ENCODE measurements at regions not wholly inside any gene's neighbourhood (a gene's known extent, or its start where the extent isn't known, plus 50 kb on each side); places are given as distances from the start of the nearest gene placed in this dataset.

DNA sequence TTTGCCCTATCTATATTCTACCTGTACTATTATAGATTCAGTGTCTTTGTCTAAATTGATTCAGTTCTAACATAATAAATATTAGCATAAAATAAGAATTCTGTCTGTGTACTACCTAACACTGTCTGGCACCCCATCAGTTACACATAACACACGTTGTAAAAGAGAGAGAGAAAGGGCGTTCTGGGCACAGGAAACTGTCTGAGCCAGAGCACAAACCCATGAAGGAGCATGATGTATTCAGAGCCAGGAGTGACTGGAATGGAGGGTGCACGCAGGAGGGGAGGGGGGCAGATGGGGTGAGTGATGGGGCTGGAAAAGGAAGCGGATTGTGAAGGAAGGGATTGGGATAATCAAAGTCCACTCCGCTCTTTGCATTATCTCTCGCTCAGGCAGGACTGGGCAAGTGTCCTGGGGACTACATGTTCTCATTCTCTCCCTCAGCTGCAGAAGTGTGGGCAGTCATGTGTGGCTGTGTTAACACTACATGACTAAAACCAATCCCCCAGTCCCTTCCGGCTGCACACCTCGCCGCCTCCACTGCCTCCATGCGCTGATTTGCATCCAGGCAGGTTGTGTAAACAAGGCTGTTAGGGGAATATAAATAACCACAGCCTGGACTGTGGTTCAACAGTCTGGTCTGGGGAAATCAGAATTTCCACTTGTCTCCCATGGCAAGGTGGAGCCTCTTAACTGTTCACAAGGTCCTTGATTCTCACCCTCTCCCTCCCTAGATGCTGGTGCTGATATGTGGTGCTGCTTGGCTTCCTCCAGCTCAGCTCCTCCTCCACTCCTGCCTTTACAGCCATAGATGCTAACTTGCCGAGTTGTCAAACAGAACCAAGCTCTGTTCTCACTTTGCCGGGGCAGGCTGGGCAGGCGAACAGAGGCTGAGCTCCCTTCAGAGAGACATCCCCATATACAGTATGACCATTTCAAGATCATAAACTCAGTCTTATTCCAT, 367.5 kb upstream of the BRINP1 start:
- H3K79me2 ChIP-seq (ENCODE audit: low read length) = no peaks in the 10 kb centered on the region
- TF ChIP-seq EZH2phosphoT487 (IDR thresholded peaks at IDR 0.05; ENCODE audit: low read length) (no peak), EZH2 (optimal IDR thresholded peaks at IDR 0.05; ENCODE audit: low read depth, low read length) (no peak)
- TF ChIP-seq, protein P1, sequence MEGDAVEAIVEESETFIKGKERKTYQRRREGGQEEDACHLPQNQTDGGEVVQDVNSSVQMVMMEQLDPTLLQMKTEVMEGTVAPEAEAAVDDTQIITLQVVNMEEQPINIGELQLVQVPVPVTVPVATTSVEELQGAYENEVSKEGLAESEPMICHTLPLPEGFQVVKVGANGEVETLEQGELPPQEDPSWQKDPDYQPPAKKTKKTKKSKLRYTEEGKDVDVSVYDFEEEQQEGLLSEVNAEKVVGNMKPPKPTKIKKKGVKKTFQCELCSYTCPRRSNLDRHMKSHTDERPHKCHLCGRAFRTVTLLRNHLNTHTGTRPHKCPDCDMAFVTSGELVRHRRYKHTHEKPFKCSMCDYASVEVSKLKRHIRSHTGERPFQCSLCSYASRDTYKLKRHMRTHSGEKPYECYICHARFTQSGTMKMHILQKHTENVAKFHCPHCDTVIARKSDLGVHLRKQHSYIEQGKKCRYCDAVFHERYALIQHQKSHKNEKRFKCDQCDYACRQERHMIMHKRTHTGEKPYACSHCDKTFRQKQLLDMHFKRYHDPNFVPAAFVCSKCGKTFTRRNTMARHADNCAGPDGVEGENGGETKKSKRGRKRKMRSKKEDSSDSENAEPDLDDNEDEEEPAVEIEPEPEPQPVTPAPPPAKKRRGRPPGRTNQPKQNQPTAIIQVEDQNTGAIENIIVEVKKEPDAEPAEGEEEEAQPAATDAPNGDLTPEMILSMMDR (IDR thresholded peaks at IDR 0.05; ENCODE audit: low read length) = no peak
- no peaks in the 10 kb centered on the region for H4K20me1 ChIP-seq (ENCODE audit: insufficient read depth, low read length)
- no peak overlapping the region for H3K9ac ChIP-seq (ENCODE audit: low read length)
- no peaks in the 10 kb centered on the region for H3K9me3 ChIP-seq (replicated peaks; ENCODE audit: insufficient read depth, low read length)
- H3F3A ChIP-seq (ENCODE audit: insufficient read depth, low read length) = no peaks in the 10 kb centered on the region
- no peak for DNase-seq
- H3K4me3 ChIP-seq (ENCODE audit: low read length) = no peak overlapping the region
- no peak overlapping the region for H3K27ac ChIP-seq (ENCODE audit: low read length)
- no peaks in the 10 kb centered on the region for H3K9me2 ChIP-seq (replicated peaks; ENCODE audit: insufficient read depth, low read length)
- no peak overlapping the region for H3K4me2 ChIP-seq (ENCODE audit: low read depth, low read length)
- no peak overlapping the region for H2AFZ ChIP-seq (ENCODE audit: low read length)
- no peaks in the 10 kb centered on the region for H3K27me3 ChIP-seq (replicated peaks; ENCODE audit: insufficient read depth, low read length)
- H3K4me1 ChIP-seq (ENCODE audit: low read length) = no peaks in the 10 kb centered on the region
- H3K36me3 ChIP-seq (replicated peaks; ENCODE audit: insufficient read depth, low read length) = no peaks in the 10 kb centered on the region

DNA sequence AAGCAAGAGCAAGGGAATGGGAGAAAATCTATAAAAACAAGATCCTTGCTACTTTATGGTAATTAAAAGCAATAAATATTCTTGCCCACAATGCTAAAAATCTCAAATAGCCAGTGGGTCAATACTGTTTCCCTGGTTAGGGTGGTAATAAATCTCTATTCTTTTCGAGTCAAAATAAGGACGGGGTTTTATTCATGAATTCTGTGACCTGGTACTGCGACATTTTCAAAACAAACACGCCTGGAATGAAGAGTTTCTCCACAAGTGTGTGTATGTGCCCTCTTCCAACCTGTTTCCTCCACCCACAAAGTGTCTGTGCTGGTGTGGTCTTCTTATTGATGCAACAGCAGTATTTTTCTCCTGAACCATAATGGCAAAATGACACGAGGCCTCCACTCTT, 358.8 kb upstream of the BRINP1 start:
- no peak for DNase-seq
- Histone ChIP-seq H3K9me3 (replicated peaks; ENCODE audit: insufficient read depth, low read length) (no peaks in the 10 kb centered on the region), H3K4me3 (ENCODE audit: low read length) (no peak overlapping the region), H3K4me2 (ENCODE audit: low read depth, low read length) (no peak overlapping the region), H3K9ac (ENCODE audit: low read length) (no peak overlapping the region), H4K20me1 (ENCODE audit: insufficient read depth, low read length) (no peaks in the 10 kb centered on the region), H3K4me1 (ENCODE audit: low read length) (no peaks in the 10 kb centered on the region), H2AFZ (ENCODE audit: low read length) (no peak overlapping the region), H3K79me2 (ENCODE audit: low read length) (no peaks in the 10 kb centered on the region), H3K27ac (ENCODE audit: low read length) (no peak overlapping the region), H3K27me3 (replicated peaks; ENCODE audit: insufficient read depth, low read length) (no peaks in the 10 kb centered on the region), H3K9me2 (replicated peaks; ENCODE audit: insufficient read depth, low read length) (no peaks in the 10 kb centered on the region), H3F3A (ENCODE audit: insufficient read depth, low read length) (no peaks in the 10 kb centered on the region), H3K36me3 (replicated peaks; ENCODE audit: insufficient read depth, low read length) (no peaks in the 10 kb centered on the region)
- TF ChIP-seq, protein P1 (IDR thresholded peaks at IDR 0.05; ENCODE audit: low read length) = no peak
- no peak for TF ChIP-seq EZH2phosphoT487 (IDR thresholded peaks at IDR 0.05; ENCODE audit: low read length)
- no peak for TF ChIP-seq EZH2 (optimal IDR thresholded peaks at IDR 0.05; ENCODE audit: low read depth, low read length)

DNA sequence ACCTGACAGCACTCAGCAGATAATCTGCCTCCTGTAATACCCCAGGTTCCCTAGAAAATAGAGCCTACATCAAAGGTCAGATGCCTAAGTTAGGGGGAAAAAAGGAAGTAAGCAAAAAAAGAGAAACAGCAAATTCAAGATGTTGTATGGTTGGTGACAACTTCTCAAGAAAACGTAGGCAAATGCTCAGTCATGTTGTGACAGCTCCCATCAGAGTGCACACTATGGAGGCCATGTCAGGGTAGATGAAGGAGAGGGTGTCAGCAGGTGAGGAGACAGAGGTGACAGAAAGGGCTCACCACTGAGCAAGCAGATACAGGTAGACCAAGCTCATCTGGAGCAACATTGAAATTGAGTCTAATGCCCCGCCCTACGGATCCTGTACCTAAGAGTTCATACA, 356.8 kb upstream of the BRINP1 start:
- Histone ChIP-seq H3K4me1 (ENCODE audit: low read length) (no peaks in the 10 kb centered on the region), H3F3A (ENCODE audit: insufficient read depth, low read length) (no peaks in the 10 kb centered on the region), H3K9me3 (replicated peaks; ENCODE audit: insufficient read depth, low read length) (no peaks in the 10 kb centered on the region), H3K9ac (ENCODE audit: low read length) (no peak overlapping the region), H3K4me2 (ENCODE audit: low read depth, low read length) (no peak overlapping the region), H3K36me3 (replicated peaks; ENCODE audit: insufficient read depth, low read length) (no peaks in the 10 kb centered on the region), H3K27me3 (replicated peaks; ENCODE audit: insufficient read depth, low read length) (no peaks in the 10 kb centered on the region), H3K27ac (ENCODE audit: low read length) (no peak overlapping the region), H4K20me1 (ENCODE audit: insufficient read depth, low read length) (no peaks in the 10 kb centered on the region), H2AFZ (ENCODE audit: low read length) (no peak overlapping the region), H3K9me2 (replicated peaks; ENCODE audit: insufficient read depth, low read length) (no peaks in the 10 kb centered on the region), H3K79me2 (ENCODE audit: low read length) (no peaks in the 10 kb centered on the region), H3K4me3 (ENCODE audit: low read length) (no peak overlapping the region)
- TF ChIP-seq EZH2 (optimal IDR thresholded peaks at IDR 0.05; ENCODE audit: low read depth, low read length) (no peak), EZH2phosphoT487 (IDR thresholded peaks at IDR 0.05; ENCODE audit: low read length) (no peak)
- TF ChIP-seq, protein P1 (IDR thresholded peaks at IDR 0.05; ENCODE audit: low read length) = no peak
- DNase-seq = no peak

Data from MM.1S (cell line).